Smooth muscle cell (in vitro differentiated cells): ENCODE measurements at regions not wholly inside any gene's neighbourhood (a gene's known extent, or its start where the extent isn't known, plus 50 kb on each side); places are given as distances from the start of the nearest gene placed in this dataset.

Experiments used
- DNase-seq: peaks from one replicate; lab custom pipeline; 2025; ENCODE audit not compliant: unreplicated experiment; lab: John Stamatoyannopoulos, UW
- H2AFZ ChIP-seq: fragments of 200-600 bp; sonication (generic); 2 replicates; pipeline ENCODE4 v1.6.0; 2016; ENCODE audit warnings: antibody characterized with exemption, low read depth, mild to moderate bottlenecking
- H3F3A ChIP-seq: fragments of 200-600 bp; sonication (generic); 2 replicates; pipeline ENCODE4 v1.6.0; 2017; ENCODE audit warnings: antibody characterized with exemption, low read depth
- H3K27ac ChIP-seq: fragments of 200-600 bp; sonication (generic); 2 replicates; pipeline ENCODE4 v1.5.1; 2016; ENCODE audit warnings: low read depth, mild to moderate bottlenecking
- H3K27me3 ChIP-seq: fragments of 200-600 bp; sonication (generic); 2 replicates; pipeline ENCODE4 v1.6.1; 2016; ENCODE audit warnings: low read depth, mild to moderate bottlenecking
- H3K36me3 ChIP-seq: fragments of 200-600 bp; sonication (generic); 2 replicates; pipeline ENCODE4 v1.5.1; 2016; ENCODE audit warnings: low read depth
- H3K4me1 ChIP-seq: fragments of 200-600 bp; sonication (generic); 2 replicates; pipeline ENCODE4 v1.5.1; 2016; ENCODE audit warnings: low read depth
- H3K4me2 ChIP-seq: fragments of 200-600 bp; sonication (generic); 2 replicates; pipeline ENCODE4 v1.6.0; 2016; ENCODE audit warnings: mild to moderate bottlenecking
- H3K4me3 ChIP-seq: fragments of 200-600 bp; sonication (generic); 2 replicates; pipeline ENCODE4 v1.5.1; 2016; ENCODE audit warnings: mild to moderate bottlenecking
- H3K79me2 ChIP-seq: fragments of 200-600 bp; sonication (generic); 2 replicates; pipeline ENCODE4 v1.6.0; 2016; ENCODE audit warnings: low read depth, mild to moderate bottlenecking
- H3K9ac ChIP-seq: fragments of 200-600 bp; sonication (generic); 2 replicates; pipeline ENCODE4 v1.6.0; 2016; ENCODE audit warnings: low read depth
- H3K9me3 ChIP-seq: fragments of 200-600 bp; sonication (generic); replicated peaks from 2 replicates; pipeline ENCODE4 v1.5.1; 2016; ENCODE audit warnings: low read depth
- H4K20me1 ChIP-seq: fragments of 200-600 bp; sonication (generic); 2 replicates; pipeline ENCODE4 v1.6.0; 2016; ENCODE audit warnings: low read depth
- WGBS: methylation state at CpG from one replicate; pipeline ENCODE4 v1.1.7; 2016; ENCODE audit warnings: low lambda C conversion rate; 5-methylcytosine and 5-hydroxymethylcytosine counted together
- TF ChIP-seq, protein P1 (sequence below): fragments of 200-600 bp; sonication (generic); IDR thresholded peaks from 2 replicates; pipeline ENCODE4 v1.5.1; 2017; ENCODE audit warnings: borderline replicate concordance, mild to moderate bottlenecking, antibody characterized with exemption; ENCODE audit not compliant: insufficient read depth, poor library complexity, severe bottlenecking

DNA sequence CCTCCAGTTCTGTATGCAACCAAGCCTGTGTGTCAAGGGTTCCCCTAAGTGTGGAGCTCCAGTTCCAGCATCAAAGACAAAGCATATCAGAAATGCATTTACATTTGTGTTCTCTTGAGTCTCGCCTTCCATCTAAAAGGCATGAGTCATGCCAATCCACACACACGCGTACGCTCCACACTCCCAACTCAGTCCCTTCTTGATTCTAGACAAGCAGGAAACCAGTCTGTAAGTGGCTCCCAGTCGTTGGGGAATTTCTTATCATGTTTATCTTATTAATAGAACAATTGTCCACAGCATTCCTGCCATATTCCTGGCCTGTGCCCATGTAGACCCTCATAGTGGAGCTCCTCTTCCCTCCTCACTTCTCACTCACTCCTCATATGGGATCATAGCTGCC is 86.4 kb upstream of the SLC35G4 start:
- Histone ChIP-seq H3K9ac (no peak overlapping the region), H2AFZ (no peak overlapping the region), H3K36me3 (no peaks in the 10 kb centered on the region), H3K79me2 (no peaks in the 10 kb centered on the region), H3K27me3 (no peaks in the 10 kb centered on the region), H3K27ac (no peak overlapping the region), H3F3A (no peaks in the 10 kb centered on the region), H3K4me2 (no peak overlapping the region), H3K9me3 (no peaks in the 10 kb centered on the region), H3K4me1 (no peaks in the 10 kb centered on the region), H4K20me1 (no peaks in the 10 kb centered on the region), H3K4me3 (no peak overlapping the region)
- TF ChIP-seq, protein P1, sequence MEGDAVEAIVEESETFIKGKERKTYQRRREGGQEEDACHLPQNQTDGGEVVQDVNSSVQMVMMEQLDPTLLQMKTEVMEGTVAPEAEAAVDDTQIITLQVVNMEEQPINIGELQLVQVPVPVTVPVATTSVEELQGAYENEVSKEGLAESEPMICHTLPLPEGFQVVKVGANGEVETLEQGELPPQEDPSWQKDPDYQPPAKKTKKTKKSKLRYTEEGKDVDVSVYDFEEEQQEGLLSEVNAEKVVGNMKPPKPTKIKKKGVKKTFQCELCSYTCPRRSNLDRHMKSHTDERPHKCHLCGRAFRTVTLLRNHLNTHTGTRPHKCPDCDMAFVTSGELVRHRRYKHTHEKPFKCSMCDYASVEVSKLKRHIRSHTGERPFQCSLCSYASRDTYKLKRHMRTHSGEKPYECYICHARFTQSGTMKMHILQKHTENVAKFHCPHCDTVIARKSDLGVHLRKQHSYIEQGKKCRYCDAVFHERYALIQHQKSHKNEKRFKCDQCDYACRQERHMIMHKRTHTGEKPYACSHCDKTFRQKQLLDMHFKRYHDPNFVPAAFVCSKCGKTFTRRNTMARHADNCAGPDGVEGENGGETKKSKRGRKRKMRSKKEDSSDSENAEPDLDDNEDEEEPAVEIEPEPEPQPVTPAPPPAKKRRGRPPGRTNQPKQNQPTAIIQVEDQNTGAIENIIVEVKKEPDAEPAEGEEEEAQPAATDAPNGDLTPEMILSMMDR, result no peak
- 57% methylated on average over 5 of the region's 5 CpGs for WGBS
- no peak for DNase-seq

DNA sequence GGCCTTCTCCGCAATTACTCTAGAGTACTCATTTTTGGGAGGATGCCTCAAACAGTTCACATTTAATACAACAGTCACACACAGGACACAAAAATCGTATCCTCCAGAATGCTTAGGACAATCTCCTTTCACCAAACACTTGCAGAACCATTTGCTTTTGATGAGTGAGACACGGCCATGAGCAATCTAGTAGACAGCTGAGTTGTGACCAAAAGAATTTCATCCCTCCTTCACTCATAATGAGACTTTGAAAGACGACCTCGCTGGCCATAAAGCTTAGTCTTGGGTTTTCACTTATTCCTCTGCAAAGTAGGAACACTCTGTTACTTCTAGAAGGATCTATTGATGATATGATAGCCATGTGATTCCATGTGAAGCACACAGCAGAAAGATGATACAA is 87.5 kb upstream of the SLC35G4 start:
- Histone ChIP-seq H3K9ac (no peak overlapping the region), H3F3A (no peaks in the 10 kb centered on the region), H3K79me2 (no peaks in the 10 kb centered on the region), H3K4me1 (no peaks in the 10 kb centered on the region), H3K27ac (no peak overlapping the region), H3K27me3 (no peaks in the 10 kb centered on the region), H3K36me3 (no peaks in the 10 kb centered on the region), H3K4me3 (no peak overlapping the region), H3K9me3 (no peaks in the 10 kb centered on the region), H4K20me1 (no peaks in the 10 kb centered on the region), H3K4me2 (no peak overlapping the region), H2AFZ (no peak overlapping the region)
- 54% methylated on average over 5 of the region's 5 CpGs for WGBS
- DNase-seq, result no peak
- TF ChIP-seq, protein P1, result no peak

DNA sequence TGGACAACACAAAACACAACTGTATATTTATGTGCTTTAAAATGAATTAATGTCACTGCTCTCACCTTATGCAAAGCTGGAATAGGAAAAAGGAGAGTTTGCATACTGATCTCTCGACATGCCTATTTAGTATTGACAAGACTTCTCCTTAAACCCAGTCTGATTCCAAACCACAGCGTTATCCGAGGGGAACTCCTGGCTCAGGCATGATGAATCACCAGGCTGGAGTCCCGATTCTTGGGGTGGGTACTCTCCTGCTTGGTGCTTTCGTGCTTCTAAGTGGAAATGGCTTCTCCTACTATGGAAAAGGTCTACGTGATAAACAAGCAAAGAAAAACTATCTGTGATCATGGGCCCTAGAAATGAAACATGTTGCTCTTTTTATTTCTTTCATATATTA is 88.9 kb upstream of the SLC35G4 start:
- Histone ChIP-seq H3K79me2 (no peaks in the 10 kb centered on the region), H3K27me3 (no peaks in the 10 kb centered on the region), H3K36me3 (no peaks in the 10 kb centered on the region), H3K9ac (no peak overlapping the region), H2AFZ (no peak overlapping the region), H3K9me3 (no peaks in the 10 kb centered on the region), H3K4me3 (no peak overlapping the region), H3K4me1 (no peaks in the 10 kb centered on the region), H3K4me2 (no peak overlapping the region), H3K27ac (no peak overlapping the region), H3F3A (no peaks in the 10 kb centered on the region), H4K20me1 (no peaks in the 10 kb centered on the region)
- DNase-seq, result no peak
- TF ChIP-seq, protein P1, result no peak
- WGBS, result 63% methylated on average over 6 of the region's 6 CpGs

DNA sequence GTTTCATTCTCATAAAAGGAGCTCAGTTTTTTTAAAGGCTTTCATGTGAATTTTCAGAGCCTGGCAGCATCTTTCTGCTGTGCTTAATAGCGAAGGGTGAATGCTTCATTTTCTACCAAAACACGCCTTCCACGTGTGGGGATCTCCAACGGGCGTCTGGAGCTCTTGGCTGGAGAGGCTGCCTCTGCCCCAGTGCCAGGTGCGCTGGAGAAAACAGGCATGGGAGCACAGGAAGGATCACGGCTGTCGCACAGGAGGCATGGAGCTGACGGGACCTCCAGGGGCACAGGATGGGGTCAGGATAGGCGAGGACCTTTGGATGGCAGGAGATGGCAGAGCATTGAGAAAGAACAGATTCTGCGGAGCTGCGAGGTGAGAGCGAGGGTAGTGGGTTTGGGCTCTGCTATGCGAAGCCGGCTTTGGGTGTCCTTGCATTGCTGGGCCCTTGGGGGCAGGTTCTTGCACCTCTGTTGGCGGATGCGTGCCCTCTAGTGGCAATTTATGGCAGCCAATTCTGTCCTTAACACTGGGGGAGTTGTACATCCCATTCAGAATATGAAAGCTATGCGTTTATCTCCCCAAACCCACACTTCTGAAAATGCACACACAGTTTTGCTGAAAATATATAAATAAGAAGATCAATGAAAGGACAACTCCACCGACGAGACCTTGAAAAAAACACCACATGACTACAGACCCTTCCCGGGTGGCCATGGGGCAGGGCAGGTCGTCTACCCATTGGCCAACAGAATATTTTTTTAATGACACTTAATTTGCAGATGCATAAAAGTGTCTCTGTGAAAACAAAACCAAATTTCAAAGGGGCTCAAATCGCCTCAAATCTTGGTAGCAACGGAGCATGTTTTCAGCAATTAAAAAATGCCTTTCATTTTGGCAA is 90.4 kb upstream of the SLC35G4 start:
- Histone ChIP-seq H2AFZ (no peak overlapping the region), H3F3A (no peaks in the 10 kb centered on the region), H3K27me3 (no peaks in the 10 kb centered on the region), H4K20me1 (no peaks in the 10 kb centered on the region), H3K4me2 (no peak overlapping the region), H3K9me3 (no peaks in the 10 kb centered on the region), H3K36me3 (no peaks in the 10 kb centered on the region), H3K27ac (no peak overlapping the region), H3K9ac (no peak overlapping the region), H3K4me1 (no peaks in the 10 kb centered on the region), H3K79me2 (no peaks in the 10 kb centered on the region), H3K4me3 (no peak overlapping the region)
- DNase-seq, result no peak
- 44% methylated on average over 24 of the region's 24 CpGs for WGBS
- TF ChIP-seq, protein P1, result peak; percentile 69
